MM.1S (cell line): ENCODE measurements at regions not wholly inside any gene's neighbourhood (a gene's known extent, or its start where the extent isn't known, plus 50 kb on each side); places are given as distances from the start of the nearest gene placed in this dataset.

Experiments
- DNase-seq: peaks from one replicate; pipeline ENCODE4 v3.0.0-alpha.2; 2015
- H2AFZ ChIP-seq: fragments of 300-600 bp; sonication (generic); 2 replicates; pipeline ENCODE4 v1.6.0; 2016; ENCODE audit warnings: antibody characterized with exemption, low read length
- H3F3A ChIP-seq: fragments of 300-600 bp; sonication (generic); 2 replicates; pipeline ENCODE4 v1.6.1; 2016; ENCODE audit warnings: mild to moderate bottlenecking, antibody characterized with exemption, low read length, moderate library complexity, mixed read lengths; ENCODE audit not compliant: insufficient read depth
- H3K27ac ChIP-seq: fragments of 300-600 bp; sonication (generic); 2 replicates; pipeline ENCODE4 v1.5.1; 2016; ENCODE audit warnings: mild to moderate bottlenecking, low read length
- H3K27me3 ChIP-seq: fragments of 300-600 bp; sonication (generic); replicated peaks from 2 replicates; pipeline ENCODE4 v1.6.0; 2016; ENCODE audit warnings: low read length; ENCODE audit not compliant: insufficient read depth
- H3K36me3 ChIP-seq: fragments of 300-600 bp; sonication (generic); replicated peaks from 2 replicates; pipeline ENCODE4 v1.6.1; 2016; ENCODE audit warnings: mild to moderate bottlenecking, low read length, mixed read lengths; ENCODE audit not compliant: insufficient read depth
- H3K4me1 ChIP-seq: fragments of 300-600 bp; sonication (generic); 2 replicates; pipeline ENCODE4 v1.6.1; 2016; ENCODE audit warnings: low read length, mixed read lengths
- H3K4me2 ChIP-seq: fragments of 300-600 bp; sonication (generic); 2 replicates; pipeline ENCODE4 v1.6.0; 2016; ENCODE audit warnings: low read depth, low read length
- H3K4me3 ChIP-seq: fragments of 300-600 bp; sonication (generic); 2 replicates; pipeline ENCODE4 v1.5.1; 2016; ENCODE audit warnings: low read length, mixed read lengths
- H3K79me2 ChIP-seq: fragments of 300-600 bp; sonication (generic); 2 replicates; pipeline ENCODE4 v1.6.1; 2016; ENCODE audit warnings: mixed run types, low read length, mixed read lengths
- H3K9ac ChIP-seq: fragments of 300-600 bp; sonication (generic); 2 replicates; pipeline ENCODE4 v1.6.1; 2016; ENCODE audit warnings: low read length, mixed read lengths
- H3K9me2 ChIP-seq: fragments of 300-600 bp; sonication (generic); replicated peaks from 2 replicates; pipeline ENCODE4 v1.6.1; 2016; ENCODE audit warnings: mild to moderate bottlenecking, low read length, mixed read lengths; ENCODE audit not compliant: insufficient read depth
- H3K9me3 ChIP-seq: fragments of 300-600 bp; sonication (generic); replicated peaks from 2 replicates; pipeline ENCODE4 v1.6.1; 2016; ENCODE audit warnings: mild to moderate bottlenecking, low read length, mixed read lengths; ENCODE audit not compliant: insufficient read depth
- H4K20me1 ChIP-seq: fragments of 300-600 bp; sonication (generic); 2 replicates; pipeline ENCODE4 v1.6.1; 2016; ENCODE audit warnings: mild to moderate bottlenecking, low read length, moderate library complexity, mixed read lengths; ENCODE audit not compliant: insufficient read depth
- EZH2 ChIP-seq: fragments of 300-600 bp; sonication (generic); optimal IDR thresholded peaks from 2 replicates; pipeline ENCODE3; 2017; ENCODE audit warnings: low read depth, mild to moderate bottlenecking, antibody characterized with exemption, low read length, mixed read lengths
- EZH2phosphoT487 ChIP-seq: fragments of 300-600 bp; sonication (generic); IDR thresholded peaks from 2 replicates; pipeline ENCODE4 v1.6.1; 2018; ENCODE audit warnings: antibody characterized with exemption, low read length
- TF ChIP-seq, protein P1 (sequence below): fragments of 300-600 bp; sonication (generic); IDR thresholded peaks from 2 replicates; pipeline ENCODE4 v1.5.1; 2016; ENCODE audit warnings: antibody characterized with exemption, low read length, mixed read lengths

DNA sequence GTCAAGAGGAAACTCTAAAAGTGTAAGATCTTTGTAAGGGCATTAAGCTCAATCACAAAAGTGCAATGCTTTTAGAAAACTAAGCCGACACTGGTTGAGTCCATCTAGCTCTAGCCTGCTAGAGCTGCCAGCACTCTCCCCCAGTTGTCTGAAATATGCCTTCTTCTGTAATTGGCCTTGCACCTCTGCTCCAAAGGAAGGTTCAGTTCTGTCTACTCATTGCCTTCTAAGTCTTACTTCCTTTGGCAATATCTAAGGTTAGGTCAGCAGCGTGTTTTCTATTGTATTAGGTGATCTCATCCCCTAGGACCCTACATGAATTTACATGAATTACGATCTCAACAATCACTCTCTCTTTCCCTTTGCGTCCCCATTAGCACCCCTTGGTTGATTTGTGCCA is 378.6 kb downstream of the CBLN4 start:
- no peaks in the 10 kb centered on the region for H3K27me3 ChIP-seq
- H2AFZ ChIP-seq: no peak overlapping the region
- no peak overlapping the region for H3K9ac ChIP-seq
- H3K36me3 ChIP-seq: no peaks in the 10 kb centered on the region
- no peak for DNase-seq
- H3K27ac ChIP-seq: no peak overlapping the region
- H3K4me1 ChIP-seq: no peaks in the 10 kb centered on the region
- H3K79me2 ChIP-seq: no peaks in the 10 kb centered on the region
- no peak for TF ChIP-seq EZH2
- TF ChIP-seq EZH2phosphoT487: no peak
- TF ChIP-seq, protein P1, sequence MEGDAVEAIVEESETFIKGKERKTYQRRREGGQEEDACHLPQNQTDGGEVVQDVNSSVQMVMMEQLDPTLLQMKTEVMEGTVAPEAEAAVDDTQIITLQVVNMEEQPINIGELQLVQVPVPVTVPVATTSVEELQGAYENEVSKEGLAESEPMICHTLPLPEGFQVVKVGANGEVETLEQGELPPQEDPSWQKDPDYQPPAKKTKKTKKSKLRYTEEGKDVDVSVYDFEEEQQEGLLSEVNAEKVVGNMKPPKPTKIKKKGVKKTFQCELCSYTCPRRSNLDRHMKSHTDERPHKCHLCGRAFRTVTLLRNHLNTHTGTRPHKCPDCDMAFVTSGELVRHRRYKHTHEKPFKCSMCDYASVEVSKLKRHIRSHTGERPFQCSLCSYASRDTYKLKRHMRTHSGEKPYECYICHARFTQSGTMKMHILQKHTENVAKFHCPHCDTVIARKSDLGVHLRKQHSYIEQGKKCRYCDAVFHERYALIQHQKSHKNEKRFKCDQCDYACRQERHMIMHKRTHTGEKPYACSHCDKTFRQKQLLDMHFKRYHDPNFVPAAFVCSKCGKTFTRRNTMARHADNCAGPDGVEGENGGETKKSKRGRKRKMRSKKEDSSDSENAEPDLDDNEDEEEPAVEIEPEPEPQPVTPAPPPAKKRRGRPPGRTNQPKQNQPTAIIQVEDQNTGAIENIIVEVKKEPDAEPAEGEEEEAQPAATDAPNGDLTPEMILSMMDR: no peak
- no peaks in the 10 kb centered on the region for H3F3A ChIP-seq
- no peaks in the 10 kb centered on the region for H4K20me1 ChIP-seq
- no peaks in the 10 kb centered on the region for H3K9me3 ChIP-seq
- H3K9me2 ChIP-seq: no peaks in the 10 kb centered on the region
- H3K4me3 ChIP-seq: no peak overlapping the region
- H3K4me2 ChIP-seq: no peak overlapping the region

DNA sequence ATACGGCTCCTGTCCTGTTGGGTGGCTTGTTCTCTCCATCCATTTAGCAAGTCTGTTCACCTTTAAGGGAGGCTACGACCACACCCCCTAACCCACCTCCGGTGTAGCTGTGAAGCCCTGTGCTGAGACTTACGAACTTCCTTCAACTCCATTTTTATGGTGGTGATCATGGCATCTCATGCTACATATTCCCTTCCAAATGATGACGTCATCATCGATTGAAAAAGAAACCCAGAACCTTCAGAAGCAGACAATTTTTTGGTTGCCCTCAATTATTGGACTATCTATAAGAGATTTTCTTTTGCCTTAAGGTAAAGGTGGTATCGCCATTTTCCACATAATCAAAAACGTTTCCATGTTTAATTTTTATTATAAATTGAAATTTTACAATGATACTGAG is 389.0 kb downstream of the CBLN4 start:
- Histone ChIP-seq H3K27me3 (no peaks in the 10 kb centered on the region), H4K20me1 (no peaks in the 10 kb centered on the region), H3K36me3 (no peaks in the 10 kb centered on the region), H3K79me2 (no peaks in the 10 kb centered on the region), H3F3A (no peaks in the 10 kb centered on the region), H3K9ac (no peak overlapping the region), H2AFZ (no peak overlapping the region), H3K27ac (no peak overlapping the region), H3K9me3 (no peaks in the 10 kb centered on the region), H3K4me3 (no peak overlapping the region), H3K4me1 (no peaks in the 10 kb centered on the region), H3K9me2 (no peaks in the 10 kb centered on the region), H3K4me2 (no peak overlapping the region)
- TF ChIP-seq, protein P1: no peak
- TF ChIP-seq EZH2phosphoT487 (no peak), EZH2 (no peak)
- DNase-seq: no peak

DNA sequence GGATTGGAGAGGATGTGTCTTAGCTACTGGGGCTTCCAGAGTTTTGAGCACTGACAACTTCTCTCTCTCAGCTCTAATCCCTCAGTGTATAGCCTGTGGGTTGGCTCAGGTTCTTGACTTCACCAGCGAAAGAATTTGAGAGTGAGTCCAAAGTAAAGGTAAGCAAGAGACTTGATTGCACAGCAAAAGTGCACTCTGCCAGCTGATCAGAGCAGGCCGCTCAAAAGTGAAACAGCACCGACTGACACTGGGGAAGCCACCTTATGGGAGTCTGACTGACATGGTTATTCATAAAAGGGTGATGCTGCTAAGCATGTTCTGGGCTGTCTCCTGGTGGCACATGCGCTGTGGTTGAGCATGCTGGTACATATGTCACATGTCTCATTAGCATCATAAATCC is 389.5 kb downstream of the CBLN4 start:
- H3K9me3 ChIP-seq: no peaks in the 10 kb centered on the region
- no peaks in the 10 kb centered on the region for H3K9me2 ChIP-seq
- DNase-seq: no peak
- H4K20me1 ChIP-seq: no peaks in the 10 kb centered on the region
- no peak overlapping the region for H3K9ac ChIP-seq
- H3K27me3 ChIP-seq: no peaks in the 10 kb centered on the region
- no peak overlapping the region for H3K4me3 ChIP-seq
- H3K36me3 ChIP-seq: no peaks in the 10 kb centered on the region
- H3K27ac ChIP-seq: no peak overlapping the region
- H3K4me2 ChIP-seq: no peak overlapping the region
- no peaks in the 10 kb centered on the region for H3F3A ChIP-seq
- no peaks in the 10 kb centered on the region for H3K4me1 ChIP-seq
- no peak overlapping the region for H2AFZ ChIP-seq
- TF ChIP-seq, protein P1: no peak
- TF ChIP-seq EZH2phosphoT487 (no peak), EZH2 (no peak)
- no peaks in the 10 kb centered on the region for H3K79me2 ChIP-seq
